ENCODE measurements at regions not wholly inside any gene's neighbourhood (a gene's known extent, or its start where the extent isn't known, plus 50 kb on each side); places are given as distances from the start of the nearest gene placed in this dataset.

GRCh38 chr16:13559624-13560023 lies 360.3 kb upstream of the ERCC4 start:
- intact Hi-C loops (cut with micrococcal nuclease), result no loop called here
- no peak overlapping the region for H3K4me2 ChIP-seq (replicated peaks; ENCODE audit: extremely low read depth, low read length, poor library complexity, severe bottlenecking)
- Mint-ChIP-seq H3K27me3 (ENCODE audit: low read depth in 3 of 3) (peaks cover 0 to 2% (median 2%) of the 10 kb centered on the region in 3 donors), H3K4me1 (no peaks in the 10 kb centered on the region), H3K36me3 (no peaks in the 10 kb centered on the region), H3K27ac (no peak overlapping the region), H3K9me3 (peaks cover 0 to 7% (median 3%) of the 10 kb centered on the region in 7 donors), H3K4me3 (no peak overlapping the region)
- H3K9ac ChIP-seq (ENCODE audit: insufficient read depth, low read length, poor library complexity, severe bottlenecking), result no peak overlapping the region
- H3K36me3 ChIP-seq (replicated peaks in 1 of 2; ENCODE audit: control insufficient read depth in 1 of 2, insufficient read depth in 2 of 2, low read length in 2 of 2), result no peaks in the 10 kb centered on the region
- H4K20me1 ChIP-seq (ENCODE audit: insufficient read depth, low read length), result no peaks in the 10 kb centered on the region
- no peaks in the 10 kb centered on the region for H3K4me1 ChIP-seq (ENCODE audit: control insufficient read depth in 1 of 2, insufficient read depth in 2 of 2, low read length in 2 of 2)
- no peaks in the 10 kb centered on the region for H3K9me3 ChIP-seq (replicated peaks in 1 of 2; ENCODE audit: control insufficient read depth in 1 of 2, insufficient read depth in 1 of 2, low read length in 2 of 2)
- H3K27me3 ChIP-seq (ENCODE audit: control insufficient read depth in 2 of 2, insufficient read depth in 2 of 2, low read length in 2 of 2), result no peaks in the 10 kb centered on the region
- DNase-seq, result no peak
- H3K27ac ChIP-seq (ENCODE audit: low read depth in 1 of 2, low read length in 2 of 2), result no peak overlapping the region
- TF ChIP-seq, protein P1, sequence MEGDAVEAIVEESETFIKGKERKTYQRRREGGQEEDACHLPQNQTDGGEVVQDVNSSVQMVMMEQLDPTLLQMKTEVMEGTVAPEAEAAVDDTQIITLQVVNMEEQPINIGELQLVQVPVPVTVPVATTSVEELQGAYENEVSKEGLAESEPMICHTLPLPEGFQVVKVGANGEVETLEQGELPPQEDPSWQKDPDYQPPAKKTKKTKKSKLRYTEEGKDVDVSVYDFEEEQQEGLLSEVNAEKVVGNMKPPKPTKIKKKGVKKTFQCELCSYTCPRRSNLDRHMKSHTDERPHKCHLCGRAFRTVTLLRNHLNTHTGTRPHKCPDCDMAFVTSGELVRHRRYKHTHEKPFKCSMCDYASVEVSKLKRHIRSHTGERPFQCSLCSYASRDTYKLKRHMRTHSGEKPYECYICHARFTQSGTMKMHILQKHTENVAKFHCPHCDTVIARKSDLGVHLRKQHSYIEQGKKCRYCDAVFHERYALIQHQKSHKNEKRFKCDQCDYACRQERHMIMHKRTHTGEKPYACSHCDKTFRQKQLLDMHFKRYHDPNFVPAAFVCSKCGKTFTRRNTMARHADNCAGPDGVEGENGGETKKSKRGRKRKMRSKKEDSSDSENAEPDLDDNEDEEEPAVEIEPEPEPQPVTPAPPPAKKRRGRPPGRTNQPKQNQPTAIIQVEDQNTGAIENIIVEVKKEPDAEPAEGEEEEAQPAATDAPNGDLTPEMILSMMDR (IDR thresholded peaks at IDR 0.05), result no peak
- no peak overlapping the region for H3K4me3 ChIP-seq (replicated peaks in 1 of 3; ENCODE audit: low read depth in 2 of 3, low read length in 3 of 3)
- no peak overlapping the region for H2AFZ ChIP-seq (ENCODE audit: insufficient read depth, low read depth, low read length, poor library complexity, severe bottlenecking)
- no peaks in the 10 kb centered on the region for H3K79me2 ChIP-seq (ENCODE audit: insufficient read depth, low read length)
- WGBS (ENCODE audit: insufficient coverage), result no CpG with 5 or more reads among the region's 1 CpG

DNA sequence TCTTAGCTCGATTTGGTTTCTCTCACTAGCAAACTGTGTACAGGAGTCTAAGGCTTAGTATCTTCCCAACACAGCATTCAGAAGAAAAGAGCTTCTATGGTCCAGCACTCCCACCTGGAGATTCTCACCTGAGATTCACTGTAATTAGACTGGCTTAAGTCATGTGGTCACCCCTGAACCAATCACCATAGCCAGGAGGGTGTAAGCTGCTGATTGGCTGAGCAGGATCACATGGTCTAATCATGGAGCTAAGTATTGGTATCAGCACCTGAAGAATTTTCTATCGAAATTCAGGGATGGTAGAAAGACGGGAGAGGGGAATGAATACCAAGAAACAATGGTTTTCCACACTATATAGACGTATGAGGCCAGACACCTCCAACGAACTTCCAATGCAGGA lies 359.8 kb upstream of the ERCC4 start:
- no peak overlapping the region for H3K4me3 Mint-ChIP-seq
- intact Hi-C loops (cut with micrococcal nuclease), result no loop called here
- H3K4me1 Mint-ChIP-seq, result no peaks in the 10 kb centered on the region
- no peak overlapping the region for H3K27ac Mint-ChIP-seq
- Histone ChIP-seq H3K4me3 (replicated peaks in 1 of 3; ENCODE audit: low read depth in 2 of 3, low read length in 3 of 3) (no peak overlapping the region), H3K4me1 (ENCODE audit: control insufficient read depth in 1 of 2, insufficient read depth in 2 of 2, low read length in 2 of 2) (no peaks in the 10 kb centered on the region), H3K9ac (ENCODE audit: insufficient read depth, low read length, poor library complexity, severe bottlenecking) (no peak overlapping the region), H3K9me3 (replicated peaks in 1 of 2; ENCODE audit: control insufficient read depth in 1 of 2, insufficient read depth in 1 of 2, low read length in 2 of 2) (peaks cover 0 to 3% of the 10 kb centered on the region in 2 donors), H2AFZ (ENCODE audit: insufficient read depth, low read depth, low read length, poor library complexity, severe bottlenecking) (no peak overlapping the region), H3K79me2 (ENCODE audit: insufficient read depth, low read length) (no peaks in the 10 kb centered on the region), H3K4me2 (replicated peaks; ENCODE audit: extremely low read depth, low read length, poor library complexity, severe bottlenecking) (no peak overlapping the region), H3K27ac (ENCODE audit: low read depth in 1 of 2, low read length in 2 of 2) (no peak overlapping the region), H3K27me3 (ENCODE audit: control insufficient read depth in 2 of 2, insufficient read depth in 2 of 2, low read length in 2 of 2) (no peaks in the 10 kb centered on the region), H4K20me1 (ENCODE audit: insufficient read depth, low read length) (no peaks in the 10 kb centered on the region), H3K36me3 (replicated peaks in 1 of 2; ENCODE audit: control insufficient read depth in 1 of 2, insufficient read depth in 2 of 2, low read length in 2 of 2) (no peaks in the 10 kb centered on the region)
- H3K36me3 Mint-ChIP-seq, result no peaks in the 10 kb centered on the region
- no peak for DNase-seq
- WGBS (ENCODE audit: insufficient coverage), result 100% methylated on average over 1 of the region's 5 CpGs
- TF ChIP-seq, protein P1 (IDR thresholded peaks at IDR 0.05), result no peak
- peaks cover 0 to 2% (median 2%) of the 10 kb centered on the region in 3 donors for H3K27me3 Mint-ChIP-seq (ENCODE audit: low read depth in 3 of 3)
- peaks cover 0 to 9% (median 7%) of the 10 kb centered on the region in 7 donors for H3K9me3 Mint-ChIP-seq

Measured in CD14-positive monocyte (primary cell).